Activated CD4-positive, alpha-beta memory T cell treated with anti-CD3 and anti-CD28 coated beads, Interleukin-2, amount 10 ng/mL, durations not matched to agents 7 days and 5 days (primary cell): ENCODE measurements at regions not wholly inside any gene's neighbourhood (a gene's known extent, or its start where the extent isn't known, plus 50 kb on each side); places are given as distances from the start of the nearest gene placed in this dataset.
"Not testable (repeated sequence)": the region's sequence is repeated elsewhere in the genome, so short reads cannot be mapped to it uniquely, and the experiment has no call there.

Source experiments
- CTCF ChIA-PET: fragments of 350-600 bp; sonication (Branson Sonifier 250); formaldehyde crosslinking; loops from one replicate; lab custom pipeline; 2021; ENCODE audit warnings: antibody characterized with exemption, inconsistent platforms; lab: Charles Lee
- POLR2A ChIA-PET: fragments of 350-600 bp; sonication (Branson Sonifier 250); formaldehyde crosslinking; loops from one replicate; lab custom pipeline; 2021; ENCODE audit warnings: antibody characterized with exemption; lab: Charles Lee
- DNase-seq: peaks from one replicate; pipeline ENCODE4 v3.0.0-alpha.2; 2020
- H3K27ac Mint-ChIP-seq: one replicate; pipeline ENCODE4 v1.8.0; 2021; ENCODE audit warnings: mild to moderate bottlenecking, mixed read lengths
- H3K27me3 Mint-ChIP-seq: one replicate; pipeline ENCODE4 v1.8.0; 2021; ENCODE audit warnings: mixed read lengths
- H3K36me3 Mint-ChIP-seq: one replicate; pipeline ENCODE4 v1.8.0; 2021; ENCODE audit warnings: low read depth, mixed read lengths
- H3K4me1 Mint-ChIP-seq: one replicate; pipeline ENCODE4 v1.8.0; 2021; ENCODE audit warnings: mixed read lengths
- H3K4me3 Mint-ChIP-seq: one replicate; pipeline ENCODE4 v1.8.0; 2021; ENCODE audit warnings: mild to moderate bottlenecking, mixed read lengths
- H3K9me3 Mint-ChIP-seq: one replicate; pipeline ENCODE4 v1.8.0; 2021; ENCODE audit warnings: mixed read lengths

DNA sequence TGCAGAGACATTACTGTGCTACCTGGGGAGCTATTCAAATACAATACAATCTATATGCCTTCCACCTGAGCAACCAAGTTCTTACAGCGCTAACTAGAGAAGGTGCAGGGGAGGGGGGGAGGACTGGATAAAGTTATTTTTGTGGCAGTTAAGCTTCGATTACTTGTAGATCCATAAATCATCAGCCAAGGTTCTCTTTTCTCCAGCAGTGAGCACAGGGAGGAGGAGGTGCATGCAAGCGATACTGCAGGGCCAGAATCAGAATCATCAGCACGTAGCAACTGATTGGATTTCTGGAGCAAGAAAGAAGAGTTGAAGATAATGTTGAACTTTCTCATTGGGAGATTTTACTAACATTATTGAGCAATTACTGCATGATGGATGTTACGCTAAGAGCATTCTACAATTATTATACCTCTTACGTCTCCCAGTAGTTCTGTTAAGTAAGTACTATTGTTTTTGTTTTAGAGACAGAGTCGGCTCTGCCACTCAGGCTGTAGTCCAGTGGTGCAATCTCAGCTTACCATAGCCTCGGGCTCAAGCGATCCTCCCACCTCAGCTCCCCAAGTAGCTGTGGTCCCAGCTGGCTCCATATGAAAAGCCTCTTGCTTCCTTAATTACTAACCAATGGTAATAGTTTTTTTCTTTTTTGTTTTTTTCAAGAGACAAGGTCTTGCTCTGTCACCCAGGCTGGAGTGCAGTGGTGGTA is 74.6 kb upstream of the EEA1 start:
- DNase-seq, result no peak
- peaks cover 7% of the 10 kb centered on the region for H3K4me1 Mint-ChIP-seq
- H3K36me3 Mint-ChIP-seq, result no peaks in the 10 kb centered on the region
- POLR2A ChIA-PET, result no interaction called here
- H3K4me3 Mint-ChIP-seq, result no peak overlapping the region
- no peaks in the 10 kb centered on the region for H3K9me3 Mint-ChIP-seq
- CTCF ChIA-PET, result no interaction called here
- H3K27ac Mint-ChIP-seq, result no peak overlapping the region
- H3K27me3 Mint-ChIP-seq, result no peaks in the 10 kb centered on the region

DNA sequence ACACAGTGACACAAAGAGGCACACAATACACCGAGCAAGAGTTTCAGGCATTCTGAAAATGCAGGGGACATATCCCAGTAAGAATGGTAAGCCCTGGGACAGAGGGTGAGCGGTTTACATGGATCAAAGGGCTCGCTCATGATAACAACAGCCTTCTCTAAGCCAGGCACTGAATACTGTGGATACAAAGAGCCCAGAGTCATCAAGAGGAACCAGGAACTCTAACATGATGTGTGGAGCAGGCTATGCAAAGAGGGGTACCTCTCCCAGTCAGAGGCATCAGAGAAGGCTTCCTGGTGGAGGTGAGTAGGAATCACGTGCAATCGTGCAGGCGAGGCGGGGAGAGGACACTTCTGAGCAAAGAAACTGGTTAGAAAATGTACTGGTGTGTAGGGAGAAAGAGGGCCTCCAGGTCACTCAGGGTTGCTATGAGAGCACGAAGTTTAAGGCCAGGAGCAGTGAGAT is 76.9 kb upstream of the EEA1 start:
- peaks cover 9% of the 10 kb centered on the region for H3K4me1 Mint-ChIP-seq
- CTCF ChIA-PET, result interaction anchor here (2.2 kb wide), 1 partner anchor 19 kb away, joined by 10 read pairs; no protein-coding TSS in a partner anchor
- no peak overlapping the region for H3K27ac Mint-ChIP-seq
- DNase-seq, result no peak
- no peaks in the 10 kb centered on the region for H3K27me3 Mint-ChIP-seq
- H3K4me3 Mint-ChIP-seq, result no peak overlapping the region
- POLR2A ChIA-PET, result no interaction called here
- H3K9me3 Mint-ChIP-seq, result no peaks in the 10 kb centered on the region
- no peaks in the 10 kb centered on the region for H3K36me3 Mint-ChIP-seq

DNA sequence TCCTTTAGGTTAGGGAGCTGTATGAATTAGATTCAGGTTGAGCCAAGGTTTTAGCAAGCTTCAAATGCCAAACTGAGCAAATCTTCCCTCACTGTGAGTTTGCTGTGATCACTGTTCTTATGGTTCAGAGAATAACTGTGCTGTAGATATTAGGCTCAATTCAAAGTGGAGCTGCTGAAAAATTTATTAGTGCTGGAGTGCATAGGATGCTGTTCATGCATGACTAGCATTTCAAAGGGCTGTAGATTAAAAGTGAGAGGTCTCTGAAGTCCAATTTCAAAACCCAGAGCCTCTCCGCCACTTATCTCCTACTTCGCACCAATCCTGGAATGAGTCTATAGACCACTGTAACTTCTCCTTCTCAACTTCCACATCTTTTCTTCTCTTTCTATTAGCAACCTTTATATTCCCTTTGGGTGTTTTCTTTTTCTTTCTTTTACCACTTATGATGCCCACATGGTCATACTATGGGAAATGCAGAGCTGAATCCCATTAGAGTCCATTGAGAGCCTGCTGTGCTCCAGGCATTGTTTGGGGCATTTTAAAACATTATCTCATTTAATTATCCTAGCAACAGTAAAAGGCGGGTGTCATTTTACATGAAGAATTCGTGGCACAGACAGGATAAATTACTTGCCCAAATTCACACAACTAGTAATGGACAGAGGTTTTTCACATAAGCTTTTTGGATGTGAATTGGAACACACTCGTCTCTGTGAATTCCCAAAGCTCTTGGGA is 77.5 kb upstream of the EEA1 start:
- no peak overlapping the region for H3K27ac Mint-ChIP-seq
- no peaks in the 10 kb centered on the region for H3K36me3 Mint-ChIP-seq
- POLR2A ChIA-PET, result no interaction called here
- no peaks in the 10 kb centered on the region for H3K9me3 Mint-ChIP-seq
- H3K4me1 Mint-ChIP-seq, result peaks cover 9% of the 10 kb centered on the region
- no peak overlapping the region for H3K4me3 Mint-ChIP-seq
- no peak for DNase-seq
- CTCF ChIA-PET, result interaction anchor here (2.2 kb wide), 1 partner anchor 19 kb away, joined by 10 read pairs; no protein-coding TSS in a partner anchor
- no peaks in the 10 kb centered on the region for H3K27me3 Mint-ChIP-seq

DNA sequence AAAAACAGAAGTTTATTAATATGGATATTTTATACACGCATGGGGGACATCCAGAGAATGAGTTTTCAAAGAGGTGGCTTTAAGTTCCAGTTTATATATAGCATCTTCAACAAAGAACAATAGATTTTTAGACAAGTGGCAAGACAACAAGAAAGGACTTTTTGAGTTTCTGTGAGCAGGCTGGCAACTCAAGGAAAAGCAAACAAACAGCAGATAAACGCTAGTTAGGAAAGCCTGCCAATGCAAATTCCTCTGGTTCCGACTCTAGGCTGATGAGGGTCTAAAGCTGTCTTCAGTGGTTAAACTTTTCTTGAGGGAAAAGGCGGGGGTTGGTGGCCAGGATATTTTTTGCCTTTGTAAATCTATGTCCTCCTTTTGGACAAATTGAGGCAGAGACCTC is 78.4 kb upstream of the EEA1 start:
- H3K9me3 Mint-ChIP-seq, result no peaks in the 10 kb centered on the region
- H3K4me1 Mint-ChIP-seq, result peaks cover 9% of the 10 kb centered on the region
- H3K27me3 Mint-ChIP-seq, result no peaks in the 10 kb centered on the region
- H3K4me3 Mint-ChIP-seq, result no peak overlapping the region
- no peaks in the 10 kb centered on the region for H3K36me3 Mint-ChIP-seq
- H3K27ac Mint-ChIP-seq, result no peak overlapping the region
- DNase-seq, result no peak
- ChIA-PET CTCF (interaction anchor here (1.8 kb wide), 1 partner anchor 9 kb away, joined by 7 read pairs; no protein-coding TSS in a partner anchor), POLR2A (no interaction called here)

DNA sequence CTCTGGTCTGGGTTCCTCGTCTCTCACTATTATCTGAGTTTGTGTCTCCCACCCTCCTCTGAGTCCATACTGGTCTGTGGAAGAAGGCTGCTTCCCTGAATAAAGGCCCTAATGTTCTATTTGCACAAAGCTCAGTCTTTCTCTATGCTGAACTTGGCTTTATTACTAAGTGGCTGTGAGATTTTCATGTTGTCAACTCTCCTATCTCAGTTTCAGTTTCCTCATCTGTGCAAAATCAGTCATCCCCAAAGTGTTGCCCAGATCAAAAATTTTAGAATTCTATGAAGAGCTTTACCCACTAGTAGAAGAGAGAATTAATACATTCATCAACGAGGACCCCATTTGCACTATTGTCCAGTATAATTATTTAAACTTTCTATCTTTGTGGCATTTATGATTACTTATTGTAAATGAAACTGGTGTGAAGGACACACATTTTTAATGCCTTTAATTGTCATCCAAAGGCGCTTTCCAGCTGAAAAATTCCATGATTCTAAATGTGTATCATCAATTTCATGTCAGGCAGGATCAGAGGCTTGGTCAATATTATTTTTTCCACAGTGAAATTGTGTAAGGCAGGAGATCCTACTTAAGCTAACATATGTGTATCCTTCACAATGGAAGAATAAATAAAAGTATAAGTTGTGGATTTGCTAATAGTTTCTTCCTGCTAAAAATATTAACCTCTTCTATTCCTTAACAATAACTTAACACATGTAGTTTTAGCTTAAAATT is 79.1 kb upstream of the EEA1 start:
- Mint-ChIP-seq H3K9me3 (no peaks in the 10 kb centered on the region), H3K27ac (no peak overlapping the region), H3K27me3 (no peaks in the 10 kb centered on the region), H3K36me3 (no peaks in the 10 kb centered on the region), H3K4me3 (no peak overlapping the region), H3K4me1 (peaks cover 9% of the 10 kb centered on the region)
- CTCF ChIA-PET, result interaction anchor here (1.8 to 3.5 kb wide), 2 partner anchors 10 to 21 kb away, joined by 7 to 16 read pairs; no protein-coding TSS in a partner anchor
- DNase-seq, result no peak
- POLR2A ChIA-PET, result no interaction called here

DNA sequence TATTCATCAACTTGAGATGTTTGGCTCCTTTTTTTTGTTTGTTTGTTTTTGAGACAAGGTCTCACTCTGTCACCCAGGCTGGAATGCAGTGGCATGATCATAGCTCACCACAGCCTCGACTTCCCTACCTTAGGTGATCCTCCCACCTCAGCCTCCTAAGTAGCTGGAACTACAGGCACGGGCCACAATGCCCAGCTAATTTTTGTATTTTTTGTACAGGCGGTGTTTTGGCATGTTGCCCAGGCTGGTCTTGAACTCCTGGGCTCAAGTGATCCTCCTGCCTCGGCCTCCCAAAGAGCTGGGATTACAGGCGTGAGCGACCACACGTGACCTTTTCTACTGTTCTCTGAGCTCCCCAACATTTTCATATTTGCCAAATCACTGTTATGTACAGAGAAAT is 79.8 kb upstream of the EEA1 start:
- H3K27ac Mint-ChIP-seq, H3K4me1 Mint-ChIP-seq, H3K9me3 Mint-ChIP-seq, H3K27me3 Mint-ChIP-seq, H3K4me3 Mint-ChIP-seq, H3K36me3 Mint-ChIP-seq, DNase-seq, POLR2A ChIA-PET: not testable (repeated sequence)
- CTCF ChIA-PET, result interaction anchor here (1.8 to 3.5 kb wide), 2 partner anchors 10 to 22 kb away, joined by 7 to 16 read pairs; no protein-coding TSS in a partner anchor

DNA sequence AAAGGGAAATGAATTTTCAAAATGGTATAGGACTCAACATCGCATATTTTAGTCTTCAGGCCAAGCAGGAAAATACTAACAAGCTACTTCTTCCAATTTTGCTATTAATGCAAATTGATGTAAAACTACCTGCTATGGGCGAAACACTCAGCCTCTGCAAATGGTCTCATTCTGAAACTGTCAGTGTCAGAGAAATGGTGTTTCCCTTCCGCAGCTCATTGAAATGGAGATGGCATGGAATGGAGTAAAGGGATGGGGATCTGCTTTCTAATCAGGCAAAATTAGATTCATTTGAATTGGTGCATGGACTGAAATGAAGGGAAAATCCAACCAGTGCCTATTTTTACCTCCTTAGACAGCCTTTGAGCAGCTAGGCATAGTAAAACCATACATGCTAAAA is 80.4 kb upstream of the EEA1 start:
- Mint-ChIP-seq H3K27ac (no peak overlapping the region), H3K4me3 (no peak overlapping the region), H3K4me1 (peaks cover 9% of the 10 kb centered on the region), H3K36me3 (no peaks in the 10 kb centered on the region), H3K27me3 (no peaks in the 10 kb centered on the region), H3K9me3 (no peaks in the 10 kb centered on the region)
- CTCF ChIA-PET, result interaction anchor here (0.7 to 3.5 kb wide), 2 partner anchors 22 to 331 kb away, joined by 3 to 16 read pairs; no protein-coding TSS in a partner anchor
- no peak for DNase-seq
- POLR2A ChIA-PET, result no interaction called here

DNA sequence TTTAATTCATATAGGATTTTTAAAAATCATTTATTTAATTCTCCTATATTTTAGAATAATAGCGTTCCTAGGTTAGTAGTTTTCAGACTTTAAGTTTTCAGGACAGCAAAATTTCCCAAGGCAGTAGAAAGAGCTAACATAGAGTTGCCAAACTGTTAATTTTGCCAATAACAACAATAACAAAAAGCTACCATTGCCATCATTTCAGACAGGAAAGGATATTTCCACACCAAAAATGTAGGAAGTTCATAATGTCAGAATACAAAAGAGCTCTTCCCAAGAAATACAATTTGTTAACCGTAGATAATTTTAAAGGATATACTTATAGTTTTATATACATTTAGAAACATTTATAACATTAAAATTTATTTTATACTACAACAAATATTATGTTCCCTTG is 81.4 kb upstream of the EEA1 start:
- Mint-ChIP-seq H3K27me3 (no peaks in the 10 kb centered on the region), H3K9me3 (no peaks in the 10 kb centered on the region), H3K27ac (no peak overlapping the region), H3K4me1 (peaks cover 9% of the 10 kb centered on the region), H3K36me3 (no peaks in the 10 kb centered on the region), H3K4me3 (no peak overlapping the region)
- POLR2A ChIA-PET, result interaction anchor here (1.2 kb wide), 1 partner anchor 20 kb away, joined by 3 read pairs; no protein-coding TSS in a partner anchor
- CTCF ChIA-PET, result interaction anchor here (0.7 to 3.5 kb wide), 2 partner anchors 23 to 330 kb away, joined by 3 to 16 read pairs; no protein-coding TSS in a partner anchor
- DNase-seq, result no peak

DNA sequence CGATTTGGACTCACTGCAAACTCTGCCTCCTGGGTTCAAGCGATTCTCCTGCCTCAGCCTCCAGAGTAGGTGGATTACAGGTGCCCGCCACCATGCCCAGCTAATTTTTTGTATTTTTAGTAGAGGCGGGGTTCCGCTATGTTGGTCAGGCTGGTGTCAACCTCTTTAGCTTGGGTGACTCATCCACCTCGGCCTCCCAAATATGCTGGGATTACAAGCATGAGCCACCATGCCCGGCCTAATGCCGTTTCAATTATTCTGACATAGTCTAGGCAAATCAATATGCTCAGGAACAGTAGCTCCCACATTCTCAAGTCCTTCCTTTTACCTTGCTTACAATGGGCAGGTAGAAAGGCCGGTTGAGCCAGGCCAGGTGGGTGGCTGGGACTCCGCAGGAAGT is 82.0 kb upstream of the EEA1 start:
- ChIA-PET POLR2A (interaction anchor here (1.2 kb wide), 1 partner anchor 19 kb away, joined by 3 read pairs; no protein-coding TSS in a partner anchor), CTCF (interaction anchor here (3.5 kb wide), 1 partner anchor 24 kb away, joined by 16 read pairs; no protein-coding TSS in a partner anchor)
- H3K4me1 Mint-ChIP-seq, result peaks cover 9% of the 10 kb centered on the region
- no peak for DNase-seq
- no peaks in the 10 kb centered on the region for H3K27me3 Mint-ChIP-seq
- H3K4me3 Mint-ChIP-seq, result no peak overlapping the region
- H3K9me3 Mint-ChIP-seq, result no peaks in the 10 kb centered on the region
- no peaks in the 10 kb centered on the region for H3K36me3 Mint-ChIP-seq
- H3K27ac Mint-ChIP-seq, result no peak overlapping the region

DNA sequence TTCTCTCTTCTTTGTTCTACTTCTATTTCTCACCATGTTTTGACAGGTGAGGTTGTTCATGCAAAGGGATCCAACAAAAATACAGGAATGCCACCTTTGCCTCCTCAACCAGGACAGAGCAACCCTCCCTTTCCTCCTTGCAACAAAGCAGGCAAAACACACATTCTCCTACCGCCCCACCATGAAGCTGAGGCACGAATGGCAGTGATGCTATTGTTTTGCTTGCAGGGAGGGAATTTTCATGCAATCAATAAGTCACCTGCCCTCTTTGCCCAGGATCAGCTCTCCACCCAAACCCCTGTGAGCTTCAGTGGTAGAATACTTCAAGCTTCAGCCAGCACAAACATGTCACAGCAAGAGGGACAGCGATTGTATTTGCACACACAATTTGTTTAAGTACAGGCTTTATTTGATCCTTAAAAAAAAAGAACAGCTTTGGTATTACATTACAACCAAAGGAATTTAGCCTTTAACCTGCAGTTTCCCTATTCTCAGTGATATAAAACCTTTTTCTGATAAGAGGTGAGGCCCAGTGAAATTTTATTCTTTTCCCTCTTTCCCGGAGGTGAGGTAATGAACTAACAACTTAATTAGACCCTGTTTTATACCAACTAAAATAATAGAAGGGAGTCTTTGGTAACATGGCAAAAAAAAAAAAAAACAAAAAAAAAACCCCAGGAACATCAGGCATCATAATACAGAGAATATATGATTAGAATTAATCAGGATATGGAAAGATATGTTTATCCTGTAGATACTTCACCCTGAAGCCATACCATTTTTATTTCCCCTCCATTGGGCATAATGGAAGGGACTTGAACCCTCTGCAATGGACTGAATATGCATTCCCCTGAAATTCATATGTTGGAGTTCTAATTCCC is 87.0 kb upstream of the EEA1 start:
- Mint-ChIP-seq H3K36me3 (no peaks in the 10 kb centered on the region), H3K27ac (no peak overlapping the region), H3K4me3 (no peak overlapping the region), H3K9me3 (no peaks in the 10 kb centered on the region), H3K27me3 (no peaks in the 10 kb centered on the region), H3K4me1 (no peaks in the 10 kb centered on the region)
- ChIA-PET POLR2A (no interaction called here), CTCF (no interaction called here)
- no peak for DNase-seq

DNA sequence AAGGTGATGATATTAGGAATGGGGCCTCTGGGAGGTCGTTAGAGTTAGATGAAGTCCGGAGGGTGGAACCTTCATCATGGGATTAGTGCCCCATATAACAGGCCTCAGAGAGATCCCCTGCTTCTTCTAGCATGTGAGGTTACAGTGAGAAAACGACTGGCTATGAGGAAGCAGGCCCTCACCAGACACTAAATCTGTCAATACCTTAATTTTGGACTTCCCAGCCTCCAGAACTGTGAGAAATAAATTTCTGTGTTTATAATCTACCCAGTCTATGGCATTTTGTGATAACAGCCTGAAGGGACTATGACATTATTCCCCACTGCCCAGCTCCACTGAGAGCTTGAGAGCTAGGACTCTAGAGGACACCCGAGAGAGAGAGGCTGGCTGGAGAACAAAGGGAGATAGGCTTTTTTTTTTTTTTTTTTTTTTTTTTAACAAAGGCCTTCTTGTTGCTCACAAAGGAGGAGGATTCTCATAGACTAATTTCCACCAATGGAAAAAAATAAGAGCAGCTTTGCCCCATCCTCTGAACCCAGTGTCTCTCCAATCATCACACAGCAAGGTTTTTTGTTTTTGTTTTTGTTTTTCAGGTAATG is 87.8 kb upstream of the EEA1 start:
- H3K27me3 Mint-ChIP-seq, result no peaks in the 10 kb centered on the region
- H3K27ac Mint-ChIP-seq, result no peak overlapping the region
- DNase-seq, result no peak
- no peak overlapping the region for H3K4me3 Mint-ChIP-seq
- H3K9me3 Mint-ChIP-seq, result no peaks in the 10 kb centered on the region
- H3K4me1 Mint-ChIP-seq, result no peaks in the 10 kb centered on the region
- CTCF ChIA-PET, result interaction anchor here (0.6 kb wide), 2 partner anchors 193 to 284 kb away, joined by 4 to 6 read pairs; no protein-coding TSS in a partner anchor
- H3K36me3 Mint-ChIP-seq, result no peaks in the 10 kb centered on the region
- POLR2A ChIA-PET, result no interaction called here

DNA sequence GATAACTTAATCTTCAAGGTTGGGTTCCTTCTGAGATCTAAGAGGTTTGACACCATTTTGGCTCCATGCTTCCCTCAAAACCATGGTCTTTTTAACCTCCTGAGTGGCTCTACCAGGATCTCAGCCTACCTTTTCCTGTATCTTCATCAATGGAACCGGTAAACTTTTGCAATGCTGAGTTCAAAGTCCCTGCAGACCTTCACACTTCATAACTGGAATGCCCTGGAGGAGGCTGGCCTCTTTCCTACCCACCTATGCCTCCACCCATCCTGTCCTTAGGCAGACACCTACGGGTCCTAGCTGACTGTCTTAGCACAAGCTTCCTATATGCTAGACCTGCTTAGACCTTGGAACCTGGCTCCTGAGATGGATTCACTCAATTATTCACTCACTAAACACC is 89.5 kb upstream of the EEA1 start:
- Mint-ChIP-seq H3K27me3 (no peaks in the 10 kb centered on the region), H3K9me3 (no peaks in the 10 kb centered on the region), H3K4me3 (no peak overlapping the region), H3K36me3 (no peaks in the 10 kb centered on the region), H3K4me1 (no peaks in the 10 kb centered on the region), H3K27ac (no peak overlapping the region)
- ChIA-PET CTCF (interaction anchor here (1.4 kb wide), 1 partner anchor 401 kb away, joined by 3 read pairs; no protein-coding TSS in a partner anchor), POLR2A (no interaction called here)
- DNase-seq, result no peak
